T-helper 17 cell (primary cell): ENCODE measurements at regions not wholly inside any gene's neighbourhood (a gene's known extent, or its start where the extent isn't known, plus 50 kb on each side); places are given as distances from the start of the nearest gene placed in this dataset.
A peak's percentile ranks its signal among the peaks of the same experiment; 100 is the strongest.

Source experiments
- ATAC-seq: fragments of 150-1000 bp; cut with Tn5 transposase; 2 replicates; pipeline ENCODE4 v1.10.0; 2021; ENCODE audit warnings: mild to moderate bottlenecking, moderate library complexity
- DNase-seq, 3 donors: peaks; one replicate each; pipeline versions ENCODE4 v3.0.0 to v3.0.0-alpha.2; 2020 to 2021
- H3K9me3 ChIP-seq: one replicate; pipeline ENCODE4 v1.7.0; 2013; ENCODE audit warnings: low read length, mild to moderate bottlenecking; ENCODE audit not compliant: control insufficient read depth, poor library complexity, severe bottlenecking
- H3K27ac Mint-ChIP-seq: one replicate; pipeline ENCODE4 v1.8.0; 2022; ENCODE audit warnings: mild to moderate bottlenecking, moderate library complexity, mixed read lengths
- H3K27me3 Mint-ChIP-seq: one replicate; pipeline ENCODE4 v1.8.0; 2022; ENCODE audit warnings: mixed read lengths
- H3K36me3 Mint-ChIP-seq: one replicate; pipeline ENCODE4 v1.8.0; 2022; ENCODE audit warnings: low read depth, mixed read lengths
- H3K4me1 Mint-ChIP-seq: one replicate; pipeline ENCODE4 v1.8.0; 2022; ENCODE audit warnings: mild to moderate bottlenecking, mixed read lengths
- H3K4me3 Mint-ChIP-seq: one replicate; pipeline ENCODE4 v1.8.0; 2022; ENCODE audit warnings: mild to moderate bottlenecking, moderate library complexity, mixed read lengths

DNA sequence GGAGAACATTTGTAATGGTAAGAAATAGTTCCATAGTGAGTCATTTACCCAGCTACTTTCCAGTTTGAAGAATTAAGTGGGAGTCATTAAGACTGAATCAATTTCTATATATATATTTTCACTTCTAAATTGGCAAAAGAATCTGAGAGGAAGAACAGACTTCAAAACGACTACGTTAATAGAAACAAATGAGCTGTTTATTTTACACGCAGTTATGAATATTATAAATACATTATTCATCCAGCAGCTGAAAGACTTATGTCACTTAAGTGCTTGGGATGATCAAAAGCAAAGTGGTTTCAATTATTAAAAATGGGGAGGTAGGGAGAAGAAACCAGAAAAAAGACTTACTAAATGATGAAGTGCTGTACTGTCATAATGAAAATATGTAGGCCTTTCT, 260.5 kb upstream of the DDX53 start:
- Mint-ChIP-seq H3K36me3 (no peaks in the 10 kb centered on the region), H3K27ac (no peak overlapping the region), H3K27me3 (no peaks in the 10 kb centered on the region), H3K4me1 (no peaks in the 10 kb centered on the region), H3K4me3 (no peak overlapping the region)
- ATAC-seq (no peak), DNase-seq (no peak)
- H3K9me3 ChIP-seq, result no peaks in the 10 kb centered on the region

DNA sequence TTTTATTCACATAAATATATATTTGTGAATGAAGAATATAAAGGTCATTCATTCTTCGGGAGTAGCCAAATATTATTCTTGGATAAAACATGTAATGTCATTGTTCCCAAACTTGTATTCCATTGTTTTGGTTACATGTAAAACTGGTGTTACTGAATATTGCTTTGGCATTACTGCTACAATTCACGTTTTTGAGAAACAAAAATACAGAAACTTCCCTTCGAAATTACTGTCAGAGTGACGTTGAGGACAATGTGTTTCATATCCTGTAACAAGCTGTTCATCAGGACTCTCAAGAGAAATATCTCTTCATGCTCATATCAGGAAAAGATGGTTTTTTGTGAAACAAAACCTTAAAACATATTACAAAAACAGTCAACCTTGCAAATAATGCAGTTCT, 258.9 kb upstream of the DDX53 start:
- Mint-ChIP-seq H3K27me3 (no peaks in the 10 kb centered on the region), H3K27ac (no peak overlapping the region), H3K36me3 (no peaks in the 10 kb centered on the region), H3K4me1 (no peaks in the 10 kb centered on the region), H3K4me3 (no peak overlapping the region)
- ATAC-seq, result no peak
- no peaks in the 10 kb centered on the region for H3K9me3 ChIP-seq
- no peak for DNase-seq

DNA sequence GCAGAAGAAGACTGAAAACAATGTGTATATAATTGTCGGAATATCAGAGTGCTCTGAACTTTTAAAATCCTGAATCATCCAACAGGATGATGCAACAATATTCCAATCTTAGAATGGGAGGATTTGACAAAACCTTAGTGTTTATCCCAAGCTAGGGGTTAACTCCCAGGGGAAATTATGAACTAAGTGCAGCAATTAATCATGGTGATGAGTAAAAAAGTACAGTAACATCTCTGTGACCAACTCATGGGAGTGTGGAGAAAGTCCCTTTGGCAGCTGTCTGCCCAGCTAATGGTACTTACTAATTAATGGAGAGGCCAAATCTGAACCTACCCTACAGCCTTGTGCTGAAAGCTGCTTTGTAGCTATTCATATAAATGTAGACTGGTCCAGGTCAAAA, 257.6 kb upstream of the DDX53 start:
- no peaks in the 10 kb centered on the region for H3K9me3 ChIP-seq
- no peaks in the 10 kb centered on the region for H3K4me1 Mint-ChIP-seq
- H3K27ac Mint-ChIP-seq, result no peak overlapping the region
- no peak overlapping the region for H3K4me3 Mint-ChIP-seq
- peaks cover 6% of the 10 kb centered on the region for H3K27me3 Mint-ChIP-seq
- DNase-seq (no peak), ATAC-seq (no peak)
- H3K36me3 Mint-ChIP-seq, result no peaks in the 10 kb centered on the region

DNA sequence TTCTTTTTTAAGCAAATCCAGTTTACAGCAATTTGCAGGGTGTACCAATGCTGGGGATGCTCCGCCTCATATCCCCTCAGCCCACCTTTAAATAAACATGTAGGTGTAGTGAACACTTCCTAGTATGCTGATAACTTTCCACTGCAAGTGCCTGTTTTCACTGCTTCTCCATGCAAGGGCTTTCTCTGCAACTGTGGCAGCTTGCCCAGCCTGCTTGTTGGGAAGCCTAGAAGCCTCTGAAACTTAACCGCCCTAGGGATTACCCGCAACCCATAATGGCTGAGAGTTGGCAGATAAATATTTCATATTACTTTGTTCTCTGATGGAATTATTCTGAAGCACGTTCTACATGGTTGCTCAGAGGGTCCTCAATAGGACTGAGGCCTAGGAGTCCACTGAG, 253.7 kb upstream of the DDX53 start:
- no peak for DNase-seq
- peaks cover 6% of the 10 kb centered on the region for H3K27me3 Mint-ChIP-seq
- no peak overlapping the region for H3K27ac Mint-ChIP-seq
- H3K4me1 Mint-ChIP-seq, result no peaks in the 10 kb centered on the region
- no peak for ATAC-seq
- no peaks in the 10 kb centered on the region for H3K36me3 Mint-ChIP-seq
- H3K4me3 Mint-ChIP-seq, result no peak overlapping the region
- no peaks in the 10 kb centered on the region for H3K9me3 ChIP-seq

DNA sequence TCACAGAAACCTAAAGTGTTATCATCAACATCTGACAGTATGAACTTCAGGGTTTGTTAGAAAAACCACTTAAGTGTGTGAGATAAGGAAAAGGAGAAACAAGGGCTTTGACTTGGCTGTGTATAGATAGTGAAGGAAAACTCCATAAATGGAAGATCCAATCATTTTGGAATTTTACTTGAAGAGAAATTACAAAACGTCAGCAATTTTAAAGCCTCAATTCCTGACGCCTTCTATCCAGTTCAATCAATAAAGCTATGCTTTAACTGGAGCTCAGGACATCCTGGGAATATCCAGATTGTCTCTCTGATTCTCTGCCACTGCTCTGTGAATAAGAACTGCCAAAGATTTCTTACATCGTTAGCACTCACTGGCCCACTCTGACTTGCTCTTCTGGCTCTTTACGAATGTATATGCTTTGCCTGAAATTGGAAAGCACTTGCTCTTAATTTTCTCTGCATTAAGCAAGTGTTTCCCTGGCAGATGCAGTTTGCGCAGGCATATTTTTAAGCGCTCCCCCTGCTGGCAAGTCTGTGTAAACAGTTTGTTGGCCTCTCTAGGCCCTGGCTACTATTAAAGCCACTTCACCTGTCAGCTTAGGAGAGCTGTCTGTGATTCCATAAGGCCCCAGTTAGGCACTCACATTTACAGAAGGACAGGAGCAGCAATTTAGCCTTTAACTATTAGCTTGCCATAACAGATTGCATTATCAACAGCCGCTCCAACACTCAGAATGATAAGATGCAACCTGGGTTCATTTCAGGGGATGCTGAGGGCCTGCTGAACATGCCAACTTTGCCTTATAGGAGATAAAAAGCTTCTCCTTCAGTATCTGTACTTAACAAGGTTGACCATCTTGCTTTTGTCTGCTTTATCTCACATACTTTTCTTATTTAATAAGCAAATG, 251.4 kb upstream of the DDX53 start:
- peak; percentile 44 for ATAC-seq
- Mint-ChIP-seq H3K27ac (no peak overlapping the region), H3K4me3 (no peak overlapping the region)

DNA sequence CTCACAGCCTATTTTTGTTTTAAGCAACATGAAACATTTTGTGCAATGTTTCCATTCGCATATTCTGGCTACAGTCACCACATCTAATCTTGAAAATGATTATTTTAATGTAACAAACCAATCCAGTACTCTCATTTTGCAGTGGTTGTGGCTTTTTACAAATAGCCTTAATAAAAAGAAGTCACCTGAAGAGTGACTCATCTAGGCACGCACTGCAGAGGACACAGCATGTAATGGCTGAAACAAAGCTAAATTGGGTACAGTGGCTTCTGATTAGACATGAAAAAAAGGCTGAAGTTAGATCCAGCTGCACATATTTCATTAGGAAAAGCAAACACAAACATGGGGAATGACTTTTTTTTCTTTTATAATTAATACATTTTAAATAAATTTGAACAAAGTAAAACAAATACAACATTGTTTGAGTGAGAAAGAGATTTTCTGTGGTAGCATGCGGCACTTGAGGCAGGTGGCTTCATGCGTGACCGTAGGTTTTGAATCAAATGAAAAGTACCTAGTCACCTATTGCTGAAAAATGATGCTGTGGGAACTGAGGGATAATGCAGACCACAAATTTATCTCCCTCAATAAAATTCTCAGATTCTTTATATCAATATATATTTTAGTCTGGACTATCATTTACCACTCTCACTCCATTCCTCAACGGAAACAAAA, 240.8 kb upstream of the DDX53 start:
- H3K4me1 Mint-ChIP-seq, result no peaks in the 10 kb centered on the region
- no peaks in the 10 kb centered on the region for H3K9me3 ChIP-seq
- no peaks in the 10 kb centered on the region for H3K27me3 Mint-ChIP-seq
- ATAC-seq (no peak), DNase-seq (no peak)
- H3K36me3 Mint-ChIP-seq, result peaks cover 2% of the 10 kb centered on the region
- no peak overlapping the region for H3K27ac Mint-ChIP-seq
- H3K4me3 Mint-ChIP-seq, result no peak overlapping the region

More for the DNA sequence above, 251.4 kb upstream of the DDX53 start:
- peak in 1 of 3 donors; percentile 4 for DNase-seq
- Mint-ChIP-seq H3K4me1 (no peaks in the 10 kb centered on the region), H3K36me3 (no peaks in the 10 kb centered on the region), H3K27me3 (peaks cover 6% of the 10 kb centered on the region)
- no peaks in the 10 kb centered on the region for H3K9me3 ChIP-seq

DNA sequence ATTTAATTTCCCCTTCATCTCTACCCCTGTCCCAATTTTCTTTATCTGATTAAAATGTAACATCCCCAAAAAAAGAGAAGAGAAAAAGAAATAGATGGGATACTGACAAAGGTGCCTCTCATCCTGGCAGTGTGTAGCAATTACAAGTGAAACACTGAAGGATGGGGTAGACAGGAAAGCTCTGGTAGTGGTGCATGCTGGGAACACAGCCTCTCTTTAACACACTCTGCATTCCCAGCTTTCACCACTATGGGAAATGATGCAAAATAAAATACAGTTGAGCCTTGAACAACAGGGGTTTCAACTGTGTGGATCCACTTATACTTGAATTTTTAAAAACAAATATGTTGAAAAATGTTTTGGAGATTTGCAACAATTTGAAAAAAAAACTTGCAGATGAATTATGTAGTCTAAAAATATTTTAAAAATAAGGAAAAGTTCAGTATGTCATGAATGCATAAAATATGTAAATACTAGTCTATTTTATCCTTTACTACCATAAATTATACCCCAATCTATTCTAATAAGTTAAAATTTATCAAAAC, 239.2 kb upstream of the DDX53 start:
- DNase-seq (no peak), ATAC-seq (no peak)
- Mint-ChIP-seq H3K36me3 (peaks cover 2% of the 10 kb centered on the region), H3K4me3 (no peak overlapping the region), H3K27ac (no peak overlapping the region), H3K4me1 (no peaks in the 10 kb centered on the region), H3K27me3 (no peaks in the 10 kb centered on the region)
- H3K9me3 ChIP-seq, result no peaks in the 10 kb centered on the region

DNA sequence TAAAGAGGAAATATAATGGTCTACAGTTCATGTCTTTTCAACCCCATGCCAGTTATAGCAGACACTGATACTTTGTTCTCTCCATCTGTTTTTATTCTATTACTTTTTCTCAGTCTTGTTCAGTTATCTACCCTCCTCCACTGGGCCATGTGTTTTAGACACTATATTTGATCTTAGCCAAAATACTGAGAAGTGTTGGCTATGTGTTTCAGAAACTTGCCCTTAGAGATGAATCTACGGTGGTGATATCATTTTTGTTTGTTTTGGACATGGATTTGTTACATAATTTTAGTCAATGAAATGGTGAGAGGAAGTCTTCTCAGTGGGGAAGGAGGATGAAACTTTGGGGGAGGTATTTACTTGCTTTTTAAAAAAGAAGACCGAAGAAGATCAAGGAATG, 211.5 kb upstream of the DDX53 start:
- H3K4me3 Mint-ChIP-seq, result no peak overlapping the region
- ATAC-seq, result no peak
- DNase-seq, result no peak
- no peaks in the 10 kb centered on the region for H3K4me1 Mint-ChIP-seq
- no peak overlapping the region for H3K27ac Mint-ChIP-seq
- H3K36me3 Mint-ChIP-seq, result no peaks in the 10 kb centered on the region
- no peaks in the 10 kb centered on the region for H3K9me3 ChIP-seq
- H3K27me3 Mint-ChIP-seq, result no peaks in the 10 kb centered on the region

DNA sequence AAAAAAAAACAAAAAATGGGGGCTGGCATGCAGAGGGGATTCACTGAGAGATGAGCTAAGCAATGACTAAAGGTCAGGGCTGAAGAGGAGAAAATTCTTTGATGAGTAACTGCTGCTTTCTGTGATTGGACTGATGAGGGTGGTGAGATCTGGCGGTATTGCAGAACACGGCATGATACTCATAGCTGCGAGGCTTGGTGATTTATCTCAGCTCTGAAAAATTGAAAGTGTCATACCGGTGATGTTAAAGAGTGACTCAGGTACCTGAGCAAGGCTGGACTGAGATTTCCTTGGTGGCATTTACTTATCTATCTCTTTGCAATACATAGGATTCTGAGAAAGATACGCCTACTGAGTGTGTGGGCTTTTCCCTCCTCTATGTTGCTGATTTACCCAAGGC, 204.1 kb upstream of the DDX53 start:
- DNase-seq (no peak), ATAC-seq (no peak)
- H3K27me3 Mint-ChIP-seq, result no peaks in the 10 kb centered on the region
- H3K27ac Mint-ChIP-seq, result no peak overlapping the region
- H3K9me3 ChIP-seq, result no peaks in the 10 kb centered on the region
- H3K4me1 Mint-ChIP-seq, result no peaks in the 10 kb centered on the region
- H3K4me3 Mint-ChIP-seq, result no peak overlapping the region
- no peaks in the 10 kb centered on the region for H3K36me3 Mint-ChIP-seq

DNA sequence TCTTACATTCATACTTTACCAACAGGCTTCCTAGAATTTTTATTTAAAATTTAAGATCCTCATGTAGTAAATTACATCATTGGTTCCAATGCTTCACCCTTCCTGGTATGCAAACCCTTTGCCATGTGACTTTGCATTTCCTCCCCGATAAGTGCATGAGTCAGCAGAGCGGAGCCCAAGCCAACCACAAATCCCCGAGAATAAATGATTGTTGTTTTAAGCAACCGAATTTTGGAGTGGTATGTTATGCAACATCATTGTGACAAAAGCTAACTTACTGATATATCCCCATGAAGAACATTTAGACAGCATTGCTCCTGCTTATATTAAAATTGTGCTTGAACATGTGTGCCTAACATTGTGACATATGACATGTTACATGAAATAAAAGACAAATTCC, 199.4 kb upstream of the DDX53 start:
- no peak overlapping the region for H3K27ac Mint-ChIP-seq
- no peaks in the 10 kb centered on the region for H3K4me1 Mint-ChIP-seq
- no peak for DNase-seq
- no peak for ATAC-seq
- H3K9me3 ChIP-seq, result no peaks in the 10 kb centered on the region
- H3K36me3 Mint-ChIP-seq, result no peaks in the 10 kb centered on the region
- H3K27me3 Mint-ChIP-seq, result no peaks in the 10 kb centered on the region
- no peak overlapping the region for H3K4me3 Mint-ChIP-seq

DNA sequence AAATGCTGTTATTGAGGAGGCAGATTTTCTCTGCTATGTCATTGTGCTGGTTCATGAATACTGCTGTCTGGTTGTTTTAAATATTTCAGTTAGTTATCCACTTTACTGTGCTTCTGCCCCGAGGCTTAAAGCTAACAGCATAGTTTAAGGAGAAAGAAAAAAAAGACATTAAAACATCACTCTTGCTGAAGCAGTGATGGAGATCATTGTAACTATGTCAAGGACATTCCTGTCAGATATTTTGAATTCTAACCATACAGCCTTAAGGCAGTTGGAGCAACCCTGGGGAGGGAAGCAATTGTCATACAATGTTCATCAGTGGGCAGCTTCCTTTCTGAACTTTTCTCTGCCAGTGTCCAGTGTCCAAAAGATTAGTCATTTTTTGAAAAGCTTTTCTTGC, 199.0 kb upstream of the DDX53 start:
- no peak for DNase-seq
- H3K9me3 ChIP-seq, result no peaks in the 10 kb centered on the region
- H3K27ac Mint-ChIP-seq, result no peak overlapping the region
- ATAC-seq, result no peak
- no peaks in the 10 kb centered on the region for H3K4me1 Mint-ChIP-seq
- no peaks in the 10 kb centered on the region for H3K36me3 Mint-ChIP-seq
- H3K4me3 Mint-ChIP-seq, result no peak overlapping the region
- H3K27me3 Mint-ChIP-seq, result no peaks in the 10 kb centered on the region

DNA sequence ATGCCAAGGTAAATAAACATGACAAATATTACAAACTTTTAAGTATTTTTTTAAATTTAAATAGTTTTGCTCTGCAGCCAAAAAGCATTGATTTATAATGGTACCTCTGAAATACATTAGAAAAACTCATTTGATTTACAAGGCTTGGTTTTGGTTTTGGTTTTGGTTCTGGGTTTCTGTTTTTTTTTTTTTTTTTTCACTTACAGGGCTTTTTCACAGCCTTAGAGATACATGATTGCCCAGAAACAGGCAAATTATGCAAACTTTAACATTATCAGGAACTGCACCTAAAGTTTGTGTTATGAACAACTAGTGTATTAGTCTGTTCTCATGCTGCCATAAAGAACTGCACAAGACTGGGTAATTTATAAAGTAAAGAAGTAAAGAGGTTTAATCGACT, 196.4 kb upstream of the DDX53 start:
- no peak overlapping the region for H3K27ac Mint-ChIP-seq
- no peak for DNase-seq
- H3K4me1 Mint-ChIP-seq, result no peaks in the 10 kb centered on the region
- H3K27me3 Mint-ChIP-seq, result no peaks in the 10 kb centered on the region
- H3K9me3 ChIP-seq, result no peaks in the 10 kb centered on the region
- H3K4me3 Mint-ChIP-seq, result no peak overlapping the region
- no peak for ATAC-seq
- H3K36me3 Mint-ChIP-seq, result no peaks in the 10 kb centered on the region

DNA sequence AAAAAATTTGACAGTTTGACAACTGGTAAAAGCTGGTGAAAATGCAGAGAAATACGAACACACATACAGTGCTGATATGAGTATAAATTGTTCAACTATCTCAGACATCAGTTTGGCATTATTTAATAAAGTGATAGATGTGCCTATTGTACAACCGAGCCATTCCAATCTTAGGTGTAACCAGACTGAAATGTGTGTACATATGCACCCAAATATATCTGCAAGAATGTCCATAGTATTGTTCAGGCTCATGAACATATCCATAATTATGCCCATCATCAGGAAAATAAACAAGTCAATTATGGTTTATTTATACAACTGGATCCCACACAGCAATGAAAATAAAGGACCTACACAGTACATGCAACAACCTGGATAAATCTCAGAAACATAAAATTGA, 188.9 kb upstream of the DDX53 start:
- no peak overlapping the region for H3K27ac Mint-ChIP-seq
- DNase-seq (no peak), ATAC-seq (no peak)
- no peaks in the 10 kb centered on the region for H3K9me3 ChIP-seq
- H3K4me1 Mint-ChIP-seq, result no peaks in the 10 kb centered on the region
- no peak overlapping the region for H3K4me3 Mint-ChIP-seq
- H3K27me3 Mint-ChIP-seq, result no peaks in the 10 kb centered on the region
- H3K36me3 Mint-ChIP-seq, result no peaks in the 10 kb centered on the region

DNA sequence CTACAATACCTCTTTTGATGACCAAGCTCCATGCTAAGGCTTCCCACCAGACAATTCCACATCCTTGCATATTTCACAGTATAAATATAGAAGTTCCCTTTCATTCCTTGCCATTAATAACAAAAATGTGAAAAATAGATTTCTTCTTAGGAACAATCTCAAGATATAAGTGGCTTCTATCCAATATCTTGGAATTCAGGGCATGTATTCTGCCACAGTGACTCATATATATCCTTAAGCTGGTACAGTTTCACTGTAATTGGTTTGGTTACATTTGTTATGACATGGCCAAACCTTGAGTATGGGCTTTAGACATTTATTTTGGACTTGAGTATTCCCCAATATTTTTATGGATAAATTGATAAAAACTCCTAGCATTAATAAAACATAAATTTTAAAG, 181.7 kb upstream of the DDX53 start:
- H3K27ac Mint-ChIP-seq, result no peak overlapping the region
- no peak for ATAC-seq

More for the DNA sequence above, 181.7 kb upstream of the DDX53 start:
- no peak for DNase-seq
- H3K4me1 Mint-ChIP-seq, result no peaks in the 10 kb centered on the region
- no peaks in the 10 kb centered on the region for H3K9me3 ChIP-seq
- H3K36me3 Mint-ChIP-seq, result no peaks in the 10 kb centered on the region
- H3K27me3 Mint-ChIP-seq, result no peaks in the 10 kb centered on the region
- H3K4me3 Mint-ChIP-seq, result no peak overlapping the region
